Hypothalamus (tissue), 51 donors: ENCODE measurements at regions not wholly inside any gene's neighbourhood (a gene's known extent, or its start where the extent isn't known, plus 50 kb on each side); places are given as distances from the start of the nearest gene placed in this dataset.

ENCODE experiments used
- DNase-seq, 51 donors: peaks; one replicate each; lab custom pipeline; 2025; lab: John Stamatoyannopoulos, UW

DNA sequence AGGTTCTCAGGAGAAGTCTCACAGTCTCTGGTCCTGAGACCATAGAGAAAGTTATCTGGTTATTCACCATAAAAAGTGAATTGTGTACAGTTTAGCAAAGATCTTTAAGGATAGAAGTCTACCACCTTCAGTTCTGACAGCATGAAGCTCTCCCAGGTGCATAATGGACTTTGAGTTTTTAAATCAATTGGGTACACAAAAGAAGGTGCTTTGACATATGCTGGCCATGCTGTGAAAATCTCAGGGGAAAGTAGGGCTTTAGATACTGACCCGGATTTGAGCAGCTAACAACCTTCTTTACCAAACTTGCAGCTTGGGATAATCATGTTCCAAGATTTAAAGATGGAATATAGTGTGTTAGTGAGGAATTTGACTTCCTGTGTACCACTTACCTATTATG lies 264.2 kb downstream of the ZSWIM6 start:
- no peak for DNase-seq

DNA sequence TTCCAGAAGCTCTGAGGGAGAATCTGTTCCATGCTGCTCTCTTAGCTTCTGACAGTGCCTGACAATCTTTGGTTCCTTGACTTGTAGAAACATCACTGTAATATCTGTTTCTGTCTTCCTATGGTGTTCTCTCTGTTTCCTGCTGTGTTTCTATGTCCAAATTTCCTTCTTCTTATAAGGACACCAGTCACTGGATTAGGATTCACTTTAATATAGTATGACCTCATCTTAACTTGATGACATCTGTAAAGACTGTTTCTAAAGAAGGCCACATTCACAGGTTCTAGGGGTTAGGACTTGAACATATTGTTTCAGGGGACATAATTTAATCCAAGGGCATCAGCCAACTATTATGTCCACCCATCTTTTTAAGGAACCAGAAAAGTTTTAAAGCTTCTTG lies 265.6 kb downstream of the ZSWIM6 start:
- no peak for DNase-seq

DNA sequence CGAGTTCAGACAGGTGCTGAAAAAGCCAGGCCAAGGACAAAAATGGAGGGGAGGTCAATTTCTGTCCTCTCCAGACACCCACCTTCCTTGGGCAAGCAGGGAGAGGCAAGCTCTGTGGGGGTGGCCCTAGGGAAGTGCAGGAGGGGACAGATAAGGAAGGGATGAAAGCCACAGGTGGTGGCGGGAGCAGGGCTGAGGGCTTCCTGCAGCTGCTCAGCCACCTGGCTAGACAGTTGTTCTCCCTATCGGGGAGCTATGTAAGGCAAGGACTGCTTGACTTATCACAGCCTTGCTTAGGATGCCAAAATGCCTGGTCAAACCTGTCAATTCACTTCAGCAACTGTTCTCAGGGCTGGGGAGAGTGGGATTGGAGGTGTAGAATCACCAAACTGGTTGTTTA lies 266.1 kb downstream of the ZSWIM6 start:
- no peak for DNase-seq

DNA sequence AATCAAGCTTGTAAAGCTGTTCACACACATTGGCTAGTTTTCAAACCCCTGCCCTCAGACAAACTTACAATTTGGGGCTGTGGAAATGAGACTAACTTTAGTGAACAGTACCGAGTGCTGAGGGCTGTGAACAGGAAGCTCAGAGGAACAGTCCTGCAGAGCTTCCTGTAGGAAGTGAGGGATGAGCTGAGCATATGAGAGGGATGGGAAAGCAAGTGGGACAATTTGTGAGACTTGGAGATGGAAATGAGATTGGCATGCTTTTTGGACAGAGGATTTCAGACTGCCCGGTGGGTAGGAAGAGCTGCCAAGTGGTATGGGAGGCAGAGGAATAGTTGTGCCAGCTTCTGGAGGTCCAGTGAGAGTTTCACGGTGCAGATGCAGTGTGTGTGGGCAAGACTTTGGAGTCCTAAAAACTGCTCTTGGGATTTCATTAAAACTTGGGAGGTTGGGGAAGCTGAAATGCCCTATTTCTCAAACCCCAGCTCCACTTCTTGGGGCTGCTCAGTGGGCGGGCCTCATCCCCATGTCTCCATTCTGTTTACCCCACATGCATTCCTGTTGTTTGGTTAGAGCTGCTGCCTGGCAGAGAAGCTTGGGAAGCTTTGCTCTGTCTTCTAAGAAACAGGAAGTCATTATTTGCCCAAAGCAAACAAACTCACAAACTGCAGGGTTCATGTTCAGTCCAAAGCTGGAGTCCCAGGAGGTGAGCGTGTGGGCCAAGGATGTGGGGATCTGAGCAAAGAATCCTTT lies 267.5 kb downstream of the ZSWIM6 start:
- DNase-seq: peak in 4 of 51 donors; percentile 15 to 18 (median 16)

DNA sequence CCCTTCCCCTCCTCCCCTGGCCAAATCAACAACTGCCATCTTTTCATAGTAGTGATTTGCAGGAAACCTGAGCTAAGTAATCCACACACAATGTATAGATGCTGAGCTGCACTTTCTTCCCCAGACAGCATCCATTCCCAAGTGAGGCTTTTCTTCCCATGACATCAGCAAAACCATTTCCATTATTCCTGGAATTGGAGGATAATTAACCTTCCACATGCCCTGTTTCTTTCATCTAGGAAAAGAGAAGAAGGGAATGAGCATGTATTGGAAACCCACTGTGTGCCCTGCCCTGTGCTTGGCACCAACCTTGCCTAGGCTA lies 268.0 kb downstream of the ZSWIM6 start:
- no peak for DNase-seq

DNA sequence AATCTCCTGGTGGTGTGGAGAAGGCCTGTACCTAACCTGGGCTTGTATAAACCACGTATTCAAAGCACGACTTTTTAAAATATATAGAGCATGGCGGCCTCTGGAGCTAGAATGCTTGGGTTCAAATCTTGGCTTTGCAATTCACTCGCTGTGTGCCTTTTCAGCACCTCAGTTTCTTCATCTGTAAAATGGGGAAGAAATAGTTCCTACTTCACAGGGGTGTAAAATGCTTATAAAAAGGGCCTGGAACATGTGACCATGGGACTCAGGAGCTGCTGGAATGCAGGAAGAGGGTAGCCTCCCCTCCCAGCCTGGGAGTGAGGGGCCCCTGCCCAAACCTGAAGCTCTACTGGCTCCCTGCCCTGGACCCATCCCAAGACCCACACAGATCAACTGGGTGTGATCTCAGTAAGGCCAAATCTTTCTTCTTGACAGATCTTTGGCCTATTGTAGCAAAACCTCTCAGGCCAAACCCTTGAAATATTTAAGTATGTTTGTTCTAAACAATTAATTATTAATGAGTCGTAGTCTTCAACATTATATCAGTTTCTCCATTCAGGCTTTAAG lies 269.0 kb downstream of the ZSWIM6 start:
- DNase-seq: no peak

DNA sequence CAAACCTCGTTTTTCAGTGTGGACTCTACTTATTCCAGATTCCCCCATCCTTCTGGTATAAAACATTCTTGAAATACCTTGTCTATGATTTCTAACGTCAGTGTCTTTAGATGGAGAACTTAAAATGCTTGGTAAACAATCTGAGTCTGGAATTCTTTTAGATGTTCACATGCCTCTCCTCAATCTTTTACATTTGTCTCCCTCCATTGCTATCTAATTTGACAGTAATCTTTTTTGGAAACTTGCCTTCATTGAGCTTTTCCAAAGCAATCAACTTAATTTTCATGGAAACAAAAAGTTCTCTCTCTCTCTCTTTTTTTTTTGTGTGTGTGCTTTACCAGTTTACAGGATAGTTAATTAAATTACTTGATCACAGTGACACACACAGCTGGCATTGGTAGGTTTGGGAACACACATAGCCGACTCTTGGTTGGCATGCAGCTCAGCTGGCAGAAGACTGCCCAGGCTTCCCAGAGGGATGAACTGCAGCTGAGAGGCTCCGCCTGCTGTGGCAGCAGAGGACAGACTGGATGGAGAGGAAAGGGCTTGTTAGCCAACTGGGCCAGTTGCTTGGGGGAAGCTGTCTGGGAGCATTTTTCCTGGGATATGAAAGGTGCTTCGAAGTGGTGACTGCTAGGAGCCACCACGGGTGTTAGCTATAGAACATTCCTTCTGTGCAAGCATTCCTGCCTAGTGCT lies 271.3 kb downstream of the ZSWIM6 start:
- peak in 36 of 51 donors; percentile 16 to 85 (median 61) for DNase-seq

DNA sequence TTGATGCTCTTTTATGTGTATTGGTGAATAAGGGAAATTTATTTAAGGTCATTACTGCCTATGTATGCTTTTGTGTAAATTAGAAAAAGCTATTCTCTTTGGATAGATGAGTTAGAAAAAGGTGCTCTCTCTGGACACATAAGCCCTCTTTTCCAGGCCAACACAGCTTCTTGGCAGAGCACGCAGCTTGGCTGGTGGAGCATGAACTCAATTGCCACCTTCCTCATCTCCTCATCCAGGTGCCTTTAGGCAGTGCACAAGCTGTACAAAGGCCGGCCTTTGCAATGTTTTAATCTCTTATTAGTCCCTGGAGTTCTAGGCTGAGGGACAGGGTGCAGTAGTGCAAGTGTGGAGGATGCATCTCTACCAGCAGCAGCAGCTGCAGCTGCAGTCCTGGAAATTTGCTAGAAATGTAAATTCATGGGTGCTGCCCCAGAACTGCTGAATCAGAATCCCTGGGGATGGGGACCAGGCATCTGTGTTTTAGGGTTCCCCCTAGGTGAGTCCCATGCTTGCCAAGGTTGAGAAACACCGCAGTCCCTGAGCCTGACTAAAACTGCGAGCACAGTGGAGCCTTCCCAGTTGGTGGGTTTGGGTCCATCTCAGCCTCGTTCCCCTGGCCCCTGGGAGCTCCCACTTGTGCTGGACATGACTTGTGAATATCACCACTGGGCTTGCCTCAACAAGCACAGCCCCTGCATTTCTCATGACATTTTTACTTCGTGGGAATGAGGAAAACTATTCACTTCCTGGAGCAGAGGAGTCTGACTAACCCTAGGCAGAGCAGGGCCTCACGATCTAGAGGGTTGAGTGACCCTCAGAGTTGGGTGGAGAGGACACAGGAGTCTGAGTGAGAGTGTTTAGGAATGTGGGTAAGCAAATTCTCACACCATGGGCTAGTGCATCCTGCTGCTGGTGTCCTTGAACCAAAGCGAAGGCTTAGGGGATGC lies 272.3 kb downstream of the ZSWIM6 start:
- DNase-seq: no peak

DNA sequence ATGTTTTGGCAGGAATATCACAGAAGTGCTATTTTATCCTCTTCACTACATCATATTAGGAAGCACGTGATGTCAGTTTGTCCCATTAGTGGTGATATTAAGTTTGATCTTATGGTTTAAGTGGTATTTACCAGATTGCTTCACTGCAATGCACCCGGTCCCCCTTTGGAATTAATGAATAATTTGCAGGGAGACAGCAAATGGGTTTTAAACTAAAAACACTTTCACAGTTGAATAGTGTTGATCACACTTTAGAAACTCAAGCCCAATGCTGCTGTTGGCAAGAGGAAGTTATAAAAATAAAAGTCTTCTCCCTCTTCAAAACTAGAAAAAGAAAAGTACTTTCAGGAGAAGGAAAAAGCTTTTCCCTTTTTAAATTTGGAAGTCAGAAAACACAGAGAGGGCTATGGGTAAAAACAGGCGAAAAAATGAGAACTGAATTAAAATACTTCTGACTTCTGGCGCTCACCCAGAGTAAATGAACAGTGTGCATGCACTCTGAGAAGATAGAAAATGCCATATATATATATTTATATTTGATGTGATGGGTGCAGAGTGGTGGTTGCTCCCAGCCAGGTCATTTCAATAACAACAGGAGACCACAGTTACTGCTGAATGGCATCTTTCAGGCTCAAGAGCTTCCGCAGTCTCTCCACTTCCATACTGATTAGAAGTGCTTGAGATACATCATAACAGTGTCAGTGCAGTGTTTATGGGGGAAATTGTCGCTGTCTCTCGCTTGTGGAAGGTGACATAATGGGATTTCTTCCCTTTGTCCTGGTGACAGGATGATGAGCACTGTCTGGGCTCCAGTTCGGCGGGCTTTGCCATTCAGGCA lies 278.0 kb downstream of the ZSWIM6 start:
- no peak for DNase-seq

DNA sequence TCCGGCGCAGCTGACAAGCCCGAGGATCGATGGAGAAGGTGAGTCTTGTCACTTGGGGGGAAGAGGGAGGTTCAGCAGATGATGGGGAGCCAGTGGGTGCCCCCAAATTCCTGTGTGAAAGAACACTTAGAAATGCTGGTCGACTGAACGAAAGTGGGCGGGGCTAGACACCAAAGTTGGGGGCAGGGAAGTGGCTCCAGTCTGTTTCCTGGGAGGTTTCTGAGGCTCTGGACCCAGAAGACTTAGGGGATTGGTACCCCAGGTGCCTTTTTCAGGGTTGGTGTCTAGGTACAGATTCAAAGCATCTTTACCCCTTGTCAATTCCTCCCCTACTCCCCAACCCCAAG lies 278.6 kb downstream of the ZSWIM6 start:
- peak in 5 of 51 donors; percentile 12 to 37 (median 22) for DNase-seq

DNA sequence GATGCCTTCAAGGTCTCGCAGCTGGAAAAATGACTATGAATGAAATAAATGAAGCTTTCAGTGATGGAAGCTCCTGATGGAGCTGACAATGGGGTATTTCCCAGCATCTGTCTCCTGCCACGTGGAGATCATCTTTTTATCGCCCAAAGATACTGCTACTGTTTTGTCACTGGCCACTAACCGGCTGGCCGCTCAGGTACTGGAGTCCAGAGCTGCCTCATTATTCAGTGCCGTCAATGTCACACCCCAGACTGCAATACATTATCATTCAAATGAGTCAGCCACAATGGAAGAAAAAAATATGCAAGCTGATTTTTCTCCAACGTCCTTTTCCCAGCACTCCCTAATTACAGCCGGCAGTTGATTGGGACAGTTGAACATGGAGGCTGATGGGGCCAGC lies 280.4 kb downstream of the ZSWIM6 start:
- DNase-seq: no peak

DNA sequence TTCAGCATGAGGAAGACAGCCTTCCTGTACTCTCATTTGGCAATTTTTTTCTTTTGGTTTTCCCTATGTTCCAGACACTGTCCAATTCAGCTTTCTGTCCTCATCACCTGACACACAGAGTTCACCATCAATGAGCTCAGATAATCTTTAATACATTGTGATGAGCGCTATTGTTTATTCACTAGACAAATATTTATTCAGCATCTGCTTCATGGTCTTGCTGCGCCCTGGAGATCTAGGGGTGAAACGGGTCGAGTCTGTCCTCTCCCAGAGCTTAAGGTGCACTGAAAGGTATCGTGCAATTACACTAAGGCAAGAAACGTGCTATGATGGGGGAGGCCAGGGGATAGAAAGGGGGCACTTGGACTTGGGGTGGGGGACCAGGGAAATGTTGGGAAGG lies 281.6 kb downstream of the ZSWIM6 start:
- no peak for DNase-seq

DNA sequence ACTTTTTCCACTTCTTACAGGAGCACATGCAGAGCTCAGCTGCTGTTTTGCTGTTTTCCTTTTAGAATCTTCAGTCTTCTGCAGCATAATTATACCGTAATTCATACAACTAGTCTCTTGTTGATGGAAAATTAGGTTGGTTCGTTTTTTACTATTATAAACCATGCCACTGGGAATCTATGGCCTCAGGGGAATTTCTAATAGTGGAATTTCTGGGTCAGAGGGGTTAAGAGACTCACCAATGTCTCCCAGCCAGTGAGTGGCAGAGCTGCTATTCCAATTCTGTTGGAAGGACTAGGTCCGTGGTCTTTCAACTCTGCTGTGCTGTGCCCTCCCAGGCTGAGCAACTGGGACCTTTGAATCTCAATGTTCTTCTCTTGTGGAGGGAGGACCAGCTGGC lies 282.5 kb downstream of the ZSWIM6 start:
- no peak for DNase-seq

DNA sequence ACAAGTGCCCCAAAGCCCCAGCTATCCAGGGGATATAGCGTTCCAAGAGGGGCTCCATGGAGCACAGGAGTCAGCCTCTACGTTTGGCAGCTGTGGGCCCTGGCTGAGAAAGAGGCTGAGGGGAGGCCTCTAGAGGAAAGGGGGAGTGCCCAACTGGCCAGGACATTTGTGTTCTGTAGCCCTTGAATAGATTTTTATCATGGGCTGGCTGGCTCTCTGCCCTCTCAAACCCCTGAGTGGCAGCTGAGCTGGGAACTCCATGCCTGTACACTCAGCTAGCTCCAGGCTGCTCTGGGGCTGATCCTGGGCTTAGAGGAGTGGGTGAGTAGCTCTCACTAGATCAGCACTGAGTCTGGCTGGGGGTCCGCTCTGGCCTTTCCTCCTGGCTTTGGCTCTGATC lies 285.0 kb downstream of the ZSWIM6 start:
- DNase-seq: peak in 7 of 51 donors; percentile 14 to 50 (median 25)

DNA sequence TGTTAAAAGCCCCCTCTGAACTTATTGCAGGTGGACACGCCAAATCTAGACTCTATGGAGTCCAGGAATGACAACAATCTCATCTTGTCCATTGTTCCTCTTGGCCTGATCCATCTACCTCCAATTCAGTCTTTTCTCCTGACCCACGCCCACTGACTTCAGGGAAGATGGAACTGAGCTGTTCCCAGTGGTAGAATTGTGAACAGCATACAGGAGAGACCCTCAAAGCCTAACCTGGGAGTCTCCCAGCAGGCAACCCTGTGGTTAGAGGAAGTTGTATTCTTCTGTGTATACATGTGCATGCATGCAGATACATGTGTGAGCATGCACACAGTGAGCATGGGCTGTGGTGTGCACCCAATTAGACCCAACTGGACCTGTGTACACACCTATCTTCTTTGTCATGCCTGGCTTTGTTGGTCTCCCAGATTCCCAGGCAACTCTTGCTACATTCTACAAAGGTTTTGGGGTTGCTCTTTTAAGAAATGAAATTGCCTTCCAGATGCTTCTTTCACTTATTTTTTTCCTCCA lies 286.0 kb downstream of the ZSWIM6 start:
- DNase-seq: no peak

DNA sequence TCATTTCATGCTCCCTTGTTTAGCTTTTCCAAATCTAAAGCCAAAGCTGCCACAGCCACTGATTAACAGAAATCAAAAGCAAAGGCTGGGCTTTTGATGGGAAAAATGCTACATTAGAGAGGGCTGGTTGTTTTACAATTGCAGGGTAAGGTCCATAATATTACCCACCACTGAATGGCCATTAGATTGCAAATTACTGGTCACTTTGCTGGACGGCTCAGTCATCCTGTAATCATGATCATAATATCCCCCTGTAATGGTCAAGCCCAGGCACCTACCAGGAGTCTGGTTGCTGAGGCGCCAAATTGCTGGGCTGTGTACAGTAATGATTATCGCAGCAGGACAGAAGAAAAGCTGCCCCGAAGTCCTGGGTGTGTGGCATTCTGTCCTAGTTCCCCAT lies 286.5 kb downstream of the ZSWIM6 start:
- DNase-seq: no peak

DNA sequence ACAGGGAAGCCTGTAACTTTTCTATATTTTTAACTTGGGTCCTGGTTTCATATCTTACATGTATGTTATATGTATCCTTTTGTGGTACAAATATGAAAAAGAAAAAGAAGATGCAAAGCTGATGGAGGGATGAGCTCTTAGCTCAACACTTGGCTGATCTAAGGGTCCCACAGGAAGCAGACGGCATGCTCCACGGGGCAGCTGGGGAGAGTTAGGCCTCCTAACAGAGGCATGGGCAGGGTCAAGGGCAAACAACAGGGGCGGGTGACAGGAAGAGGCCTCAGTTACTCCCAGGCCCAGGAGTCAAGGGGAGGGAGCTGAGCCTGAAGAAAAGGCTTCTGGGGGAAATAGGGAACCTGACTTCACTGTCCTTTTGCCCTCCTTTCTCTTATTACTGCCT lies 287.2 kb downstream of the ZSWIM6 start:
- no peak for DNase-seq

DNA sequence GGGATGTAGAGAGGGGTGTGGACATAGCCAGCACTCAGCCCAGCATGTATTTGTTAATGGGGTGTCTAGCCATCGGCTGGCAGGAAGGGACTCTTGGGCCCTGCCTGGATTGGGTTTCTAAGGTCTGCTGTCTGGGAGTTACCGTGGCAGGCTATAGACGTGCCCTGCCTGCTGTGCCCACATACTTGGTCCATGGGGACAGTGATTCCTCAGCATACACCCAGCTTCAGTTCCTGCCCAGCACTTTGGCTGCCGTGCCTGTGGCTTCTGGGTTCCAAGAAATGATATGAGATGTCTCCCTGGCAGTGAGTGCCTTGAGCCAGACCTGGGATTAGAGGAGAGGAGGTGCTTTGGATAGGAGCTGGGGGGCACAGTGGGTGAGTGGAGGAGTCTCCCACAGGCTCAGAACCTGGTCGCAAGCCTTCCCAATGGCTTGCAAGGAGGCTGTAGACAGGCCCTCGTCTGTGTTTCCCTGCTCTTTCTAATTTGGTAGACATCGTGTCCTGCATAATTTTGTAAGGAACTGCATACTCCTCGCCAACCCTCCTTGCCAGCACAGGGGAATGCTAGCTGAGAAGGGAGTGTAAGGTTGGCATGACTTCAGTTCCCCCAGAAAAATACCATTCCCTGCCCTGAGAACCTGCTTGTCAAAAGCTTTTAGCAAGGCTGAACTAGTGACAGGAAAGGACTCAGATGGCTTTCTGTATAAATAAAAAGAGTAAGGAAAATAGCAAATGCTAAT lies 287.9 kb downstream of the ZSWIM6 start:
- peak in 22 of 51 donors; percentile 17 to 75 (median 46) for DNase-seq

DNA sequence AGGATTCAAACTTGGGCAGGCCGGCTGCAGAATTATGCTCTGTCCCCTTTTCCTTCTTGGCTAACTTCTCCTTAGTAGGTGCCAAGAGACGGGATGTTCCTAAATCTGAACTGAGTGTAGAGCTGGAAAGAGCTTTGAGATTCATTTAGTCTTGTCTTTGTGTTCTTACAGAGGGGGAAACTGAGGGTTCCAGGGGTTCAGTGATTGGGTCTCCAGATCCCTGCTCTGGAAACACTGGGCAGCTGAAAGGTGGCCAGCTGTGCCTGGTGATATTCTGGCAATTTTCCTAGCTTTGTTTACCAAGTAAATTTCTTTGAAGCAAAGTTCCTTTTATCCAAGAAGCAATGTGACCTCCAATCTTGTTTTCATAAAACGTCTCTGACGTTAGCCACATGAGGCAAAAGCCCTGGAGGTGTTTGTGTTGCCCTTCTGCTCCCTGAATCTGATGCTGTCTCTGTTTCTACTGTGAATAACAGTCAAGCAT lies 288.7 kb downstream of the ZSWIM6 start:
- peak in 16 of 51 donors; percentile 30 to 90 (median 66) for DNase-seq
